Lower lobe of right lung (tissue), 2 donors: ENCODE measurements at regions not wholly inside any gene's neighbourhood (a gene's known extent, or its start where the extent isn't known, plus 50 kb on each side); places are given as distances from the start of the nearest gene placed in this dataset.

Experiments
- ATAC-seq, 2 donors: fragments of 200-7000 bp; cut with Tn5 transposase; one replicate each; pipeline ENCODE4 v1.9.1; 2020 to 2022; ENCODE audit warnings: mild to moderate bottlenecking in 2 of 2, moderate library complexity in 2 of 2
- DNase-seq: peaks from one replicate; pipeline ENCODE4 v3.0.0-alpha.2; 2020
- H3K27ac ChIP-seq: fragments of 200-600 bp; one replicate; pipeline ENCODE4 v1.8.0; 2022
- H3K27me3 ChIP-seq: fragments of 200-600 bp; one replicate; pipeline ENCODE4 v1.8.0; 2022; ENCODE audit warnings: low read depth
- H3K36me3 ChIP-seq: fragments of 200-600 bp; one replicate; pipeline ENCODE4 v1.8.0; 2022; ENCODE audit warnings: mild to moderate bottlenecking
- H3K4me1 ChIP-seq: fragments of 200-600 bp; one replicate; pipeline ENCODE4 v1.8.0; 2022
- H3K4me3 ChIP-seq: fragments of 200-600 bp; one replicate; pipeline ENCODE4 v1.8.0; 2022; ENCODE audit warnings: mild to moderate bottlenecking
- H3K9me3 ChIP-seq: fragments of 200-600 bp; one replicate; pipeline ENCODE4 v1.8.0; 2022
- intact Hi-C: fragments of 100-400 bp; cut with DNase I; formaldehyde crosslinking; loops from one replicate; pipeline ENCODE4 v1.11.0; 2022
- TF ChIP-seq, protein P1 (sequence below): fragments of 200-600 bp; IDR thresholded peaks from one replicate; pipeline ENCODE4 v1.8.0; 2022; ENCODE audit warnings: antibody characterized with exemption, mild to moderate bottlenecking
- donor health status: DM: no; HTN: yes; CAD: no; lungs with severe emphysema.

DNA sequence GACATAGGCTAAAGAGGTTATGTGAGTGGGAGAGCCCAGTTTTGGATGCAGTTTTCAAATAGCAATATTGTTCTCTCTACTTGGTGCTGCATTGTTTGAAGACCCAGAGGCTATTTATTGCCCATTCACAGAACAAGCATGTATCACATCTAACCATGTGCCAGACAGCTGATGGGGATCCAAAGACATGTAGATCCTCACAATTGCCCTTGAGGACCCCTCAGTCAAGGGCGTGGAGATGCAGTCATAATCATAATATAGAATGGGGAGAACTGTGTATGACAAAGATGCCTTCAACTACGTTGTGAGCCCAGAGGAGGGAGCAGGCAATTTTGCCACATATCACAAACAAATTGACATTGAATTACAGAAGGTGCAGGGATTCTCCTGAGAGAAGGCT, 70.5 kb downstream of the NHLRC3 start:
- Histone ChIP-seq H3K27me3 (no peaks in the 10 kb centered on the region), H3K4me3 (no peak overlapping the region), H3K27ac (no peak overlapping the region), H3K36me3 (no peaks in the 10 kb centered on the region), H3K9me3 (no peaks in the 10 kb centered on the region), H3K4me1 (no peaks in the 10 kb centered on the region)
- intact Hi-C loops, result no loop called here
- DNase-seq, result no peak
- TF ChIP-seq, protein P1, sequence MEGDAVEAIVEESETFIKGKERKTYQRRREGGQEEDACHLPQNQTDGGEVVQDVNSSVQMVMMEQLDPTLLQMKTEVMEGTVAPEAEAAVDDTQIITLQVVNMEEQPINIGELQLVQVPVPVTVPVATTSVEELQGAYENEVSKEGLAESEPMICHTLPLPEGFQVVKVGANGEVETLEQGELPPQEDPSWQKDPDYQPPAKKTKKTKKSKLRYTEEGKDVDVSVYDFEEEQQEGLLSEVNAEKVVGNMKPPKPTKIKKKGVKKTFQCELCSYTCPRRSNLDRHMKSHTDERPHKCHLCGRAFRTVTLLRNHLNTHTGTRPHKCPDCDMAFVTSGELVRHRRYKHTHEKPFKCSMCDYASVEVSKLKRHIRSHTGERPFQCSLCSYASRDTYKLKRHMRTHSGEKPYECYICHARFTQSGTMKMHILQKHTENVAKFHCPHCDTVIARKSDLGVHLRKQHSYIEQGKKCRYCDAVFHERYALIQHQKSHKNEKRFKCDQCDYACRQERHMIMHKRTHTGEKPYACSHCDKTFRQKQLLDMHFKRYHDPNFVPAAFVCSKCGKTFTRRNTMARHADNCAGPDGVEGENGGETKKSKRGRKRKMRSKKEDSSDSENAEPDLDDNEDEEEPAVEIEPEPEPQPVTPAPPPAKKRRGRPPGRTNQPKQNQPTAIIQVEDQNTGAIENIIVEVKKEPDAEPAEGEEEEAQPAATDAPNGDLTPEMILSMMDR, result no peak
- no peak for ATAC-seq

DNA sequence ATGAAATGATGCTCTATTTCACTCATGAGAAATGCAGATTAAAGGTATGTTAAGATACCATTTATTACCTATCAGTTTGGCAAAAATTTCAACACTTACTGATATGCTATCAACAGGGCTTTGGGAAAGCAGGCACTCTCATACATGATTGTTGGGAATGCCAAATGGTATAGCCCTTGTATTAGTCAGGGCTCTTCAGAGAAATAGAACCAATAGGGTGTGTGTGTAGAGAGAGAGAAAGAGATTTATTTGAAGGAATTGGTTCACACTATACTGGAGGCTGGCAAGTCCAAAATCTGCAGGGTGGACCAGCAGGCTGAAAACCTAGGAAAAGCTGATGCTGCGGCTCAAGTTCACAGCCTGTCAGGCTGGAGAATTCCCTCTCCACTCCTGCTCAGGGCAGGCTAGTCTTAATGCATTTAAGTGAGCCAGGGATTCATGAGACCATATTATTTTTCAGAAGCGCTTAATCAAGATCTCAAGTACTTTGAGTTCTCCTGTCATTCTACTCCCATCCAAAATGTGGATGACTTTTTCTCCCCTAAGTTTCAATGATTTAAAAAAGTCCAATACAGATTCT, 72.4 kb downstream of the NHLRC3 start:
- TF ChIP-seq, protein P1, result no peak
- Histone ChIP-seq H3K4me3 (no peak overlapping the region), H3K27ac (no peak overlapping the region), H3K4me1 (no peaks in the 10 kb centered on the region), H3K36me3 (no peaks in the 10 kb centered on the region), H3K27me3 (no peaks in the 10 kb centered on the region), H3K9me3 (no peaks in the 10 kb centered on the region)
- DNase-seq (no peak), ATAC-seq (no peak)
- intact Hi-C loops, result no loop called here

DNA sequence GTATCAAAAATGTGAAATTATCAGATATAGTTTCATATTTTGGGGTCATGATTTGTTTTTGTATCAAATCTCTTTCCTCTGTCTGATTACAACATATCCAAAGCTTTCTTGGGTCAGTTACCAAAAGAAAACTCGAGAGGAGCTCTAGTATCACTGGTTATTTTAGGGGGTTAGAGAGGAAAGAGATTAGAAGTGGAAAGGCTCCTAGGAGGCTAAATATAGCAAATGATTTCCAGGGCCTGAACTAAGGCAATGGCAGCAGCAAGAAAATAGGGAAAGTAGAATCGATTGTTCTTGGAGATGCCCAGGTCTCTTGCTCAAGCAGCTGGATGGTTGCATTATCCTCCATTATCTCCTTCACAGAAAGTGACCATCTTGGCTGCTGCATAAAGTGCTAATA, 72.9 kb downstream of the NHLRC3 start:
- intact Hi-C loops, result no loop called here
- TF ChIP-seq, protein P1, result no peak
- Histone ChIP-seq H3K27ac (no peak overlapping the region), H3K36me3 (no peaks in the 10 kb centered on the region), H3K27me3 (no peaks in the 10 kb centered on the region), H3K9me3 (no peaks in the 10 kb centered on the region), H3K4me3 (no peak overlapping the region), H3K4me1 (no peaks in the 10 kb centered on the region)
- ATAC-seq (no peak), DNase-seq (no peak)

DNA sequence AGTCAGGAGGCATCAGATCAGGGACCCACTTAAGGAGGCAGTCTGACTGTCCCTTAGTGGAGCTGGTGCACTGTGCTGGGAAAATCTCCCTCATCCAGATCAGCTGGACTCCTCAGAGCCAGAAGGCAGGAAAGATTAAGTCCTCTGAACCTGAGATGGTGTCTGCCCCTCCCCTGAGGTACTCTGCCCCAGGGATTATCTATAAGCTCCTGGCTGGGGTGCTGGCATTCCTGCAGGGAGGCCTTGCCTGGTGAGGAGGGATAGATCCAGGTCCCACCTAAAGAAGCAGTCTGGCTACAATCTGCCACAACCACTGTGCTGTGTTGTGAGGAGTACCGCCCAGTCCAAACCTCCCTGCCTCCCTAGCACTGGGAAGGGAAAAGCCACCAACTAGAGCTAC, 81.2 kb downstream of the NHLRC3 start:
- no peak overlapping the region for H3K27ac ChIP-seq
- H3K4me3 ChIP-seq, result no peak overlapping the region
- H3K9me3 ChIP-seq, result no peaks in the 10 kb centered on the region
- peak in 1 of 2 donors; percentile 30 for ATAC-seq
- TF ChIP-seq, protein P1, result no peak
- no peaks in the 10 kb centered on the region for H3K36me3 ChIP-seq
- no peaks in the 10 kb centered on the region for H3K4me1 ChIP-seq
- intact Hi-C loops, result no loop called here
- H3K27me3 ChIP-seq, result no peaks in the 10 kb centered on the region
- DNase-seq, result no peak

DNA sequence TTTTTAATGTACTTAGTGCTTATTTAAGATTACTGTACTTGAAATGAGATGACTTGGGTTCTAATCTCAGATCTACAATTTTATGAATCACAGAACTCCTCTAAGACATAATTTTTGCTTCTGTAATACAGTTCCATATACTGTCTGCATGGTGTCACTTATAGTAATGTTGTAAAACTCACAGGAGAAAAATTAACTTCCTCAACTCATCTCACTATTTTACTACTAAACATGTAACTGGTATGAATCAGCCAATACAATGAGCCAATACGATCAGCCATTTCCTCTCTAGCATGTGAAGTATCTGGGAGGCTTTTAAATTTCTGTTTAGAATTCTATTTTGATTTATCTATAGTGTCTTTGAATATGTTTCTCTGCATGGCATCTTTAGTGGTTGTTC, 85.3 kb downstream of the NHLRC3 start:
- H3K4me1 ChIP-seq, result no peaks in the 10 kb centered on the region
- intact Hi-C loops, result no loop called here
- ATAC-seq, result no peak
- no peaks in the 10 kb centered on the region for H3K27me3 ChIP-seq
- H3K27ac ChIP-seq, result no peak overlapping the region
- H3K4me3 ChIP-seq, result no peak overlapping the region
- TF ChIP-seq, protein P1, result no peak
- no peak for DNase-seq
- H3K9me3 ChIP-seq, result no peaks in the 10 kb centered on the region
- no peaks in the 10 kb centered on the region for H3K36me3 ChIP-seq

DNA sequence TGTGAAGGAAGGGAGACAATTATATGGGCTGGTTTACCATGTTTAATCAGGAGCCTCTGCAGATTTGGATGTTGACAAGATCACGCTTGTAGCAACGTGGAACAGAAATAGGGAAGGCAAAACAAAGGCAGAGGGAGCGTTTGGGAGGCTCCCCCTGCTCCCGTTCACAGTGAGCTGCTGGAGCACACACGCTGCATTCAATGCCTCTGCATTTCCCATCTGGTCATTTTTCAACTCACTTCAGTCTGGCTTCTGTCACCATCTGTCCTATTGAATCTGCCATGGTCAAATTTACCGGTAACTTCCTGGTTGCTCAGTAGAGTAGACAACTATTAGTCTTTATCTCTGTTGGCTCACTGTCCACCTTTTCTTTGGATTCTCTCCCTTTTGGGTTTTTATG, 91.0 kb downstream of the NHLRC3 start:
- Histone ChIP-seq H3K27me3 (no peaks in the 10 kb centered on the region), H3K4me1 (no peaks in the 10 kb centered on the region), H3K4me3 (no peak overlapping the region), H3K9me3 (no peaks in the 10 kb centered on the region), H3K36me3 (no peaks in the 10 kb centered on the region), H3K27ac (no peak overlapping the region)
- intact Hi-C loops, result no loop called here
- DNase-seq (no peak), ATAC-seq (no peak)
- TF ChIP-seq, protein P1, result no peak
